Left lung (tissue), 4 donors: ENCODE measurements at regions not wholly inside any gene's neighbourhood (a gene's known extent, or its start where the extent isn't known, plus 50 kb on each side); places are given as distances from the start of the nearest gene placed in this dataset.

Experiments used
- ATAC-seq: fragments of 200-7000 bp; cut with Tn5 transposase; one replicate; pipeline ENCODE4 v1.9.1; 2020; ENCODE audit warnings: moderate library complexity
- DNase-seq, 4 donors: peaks; one replicate each; pipeline ENCODE4 v3.0.0-alpha.2; 2013 to 2020
- H3K27ac ChIP-seq, 2 donors: fragments of 200-600 bp; sonication (generic) in 1 of 2; one replicate each; pipeline versions ENCODE4 v1.5.0 to v1.8.0; 2020 to 2021
- H3K27me3 ChIP-seq, 2 donors: fragments of 200-600 bp; sonication (generic) in 1 of 2; one replicate each; pipeline versions ENCODE4 v1.5.0 to v1.8.0; 2020 to 2021
- H3K36me3 ChIP-seq, 2 donors: fragments of 200-600 bp; sonication (generic) in 1 of 2; one replicate each; pipeline versions ENCODE4 v1.5.0 to v1.8.0; 2020 to 2021
- H3K4me1 ChIP-seq, 2 donors: fragments of 200-600 bp; one replicate each; pipeline ENCODE4 v1.8.0; 2021
- H3K4me3 ChIP-seq, 2 donors: fragments of 200-600 bp; sonication (generic) in 1 of 2; one replicate each; pipeline versions ENCODE4 v1.5.0 to v1.8.0; 2020 to 2021; ENCODE audit warnings: mild to moderate bottlenecking in 1 of 2
- H3K9me3 ChIP-seq, 2 donors: fragments of 200-600 bp; sonication (generic) in 1 of 2; one replicate each; pipeline versions ENCODE4 v1.5.0 to v1.8.0; 2020 to 2021
- intact Hi-C, 2 donors: fragments of 100-400 bp; cut with DNase I; formaldehyde crosslinking; loops; one replicate each; pipeline versions ENCODE4 v1.11.2 to v1.14.2; 2022
- TF ChIP-seq, protein P1 (sequence below), 2 donors: fragments of 200-600 bp; sonication (generic) in 1 of 2; IDR thresholded peaks; one replicate each; pipeline versions ENCODE4 v1.5.0 to v1.8.0; 2021; ENCODE audit warnings: antibody characterized with exemption in 2 of 2
- donor health status: DM: no; HTN: yes; CAD: no.
- donor health status: DM: no; HTN: no; CAD: no.

DNA sequence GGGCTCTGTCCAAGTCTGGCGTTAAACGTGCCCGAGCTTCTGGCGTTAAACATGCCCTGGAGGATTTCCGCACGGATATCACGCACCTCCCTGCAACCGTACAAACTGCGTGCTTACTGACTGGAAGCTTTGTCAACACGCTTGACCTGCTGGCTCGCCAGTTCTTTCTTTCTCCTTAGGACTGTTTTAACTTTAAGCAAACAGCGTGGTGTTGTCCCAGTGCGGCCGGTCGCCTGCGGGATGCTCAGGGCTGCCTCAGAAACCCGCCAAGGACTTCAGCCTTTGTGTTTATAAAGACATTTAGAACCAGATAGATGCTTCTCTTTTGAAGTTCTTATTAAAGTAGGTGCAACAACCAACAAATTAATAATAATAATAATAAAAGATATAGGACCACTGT lies 946.0 kb downstream of the RAB28 start:
- TF ChIP-seq, protein P1, sequence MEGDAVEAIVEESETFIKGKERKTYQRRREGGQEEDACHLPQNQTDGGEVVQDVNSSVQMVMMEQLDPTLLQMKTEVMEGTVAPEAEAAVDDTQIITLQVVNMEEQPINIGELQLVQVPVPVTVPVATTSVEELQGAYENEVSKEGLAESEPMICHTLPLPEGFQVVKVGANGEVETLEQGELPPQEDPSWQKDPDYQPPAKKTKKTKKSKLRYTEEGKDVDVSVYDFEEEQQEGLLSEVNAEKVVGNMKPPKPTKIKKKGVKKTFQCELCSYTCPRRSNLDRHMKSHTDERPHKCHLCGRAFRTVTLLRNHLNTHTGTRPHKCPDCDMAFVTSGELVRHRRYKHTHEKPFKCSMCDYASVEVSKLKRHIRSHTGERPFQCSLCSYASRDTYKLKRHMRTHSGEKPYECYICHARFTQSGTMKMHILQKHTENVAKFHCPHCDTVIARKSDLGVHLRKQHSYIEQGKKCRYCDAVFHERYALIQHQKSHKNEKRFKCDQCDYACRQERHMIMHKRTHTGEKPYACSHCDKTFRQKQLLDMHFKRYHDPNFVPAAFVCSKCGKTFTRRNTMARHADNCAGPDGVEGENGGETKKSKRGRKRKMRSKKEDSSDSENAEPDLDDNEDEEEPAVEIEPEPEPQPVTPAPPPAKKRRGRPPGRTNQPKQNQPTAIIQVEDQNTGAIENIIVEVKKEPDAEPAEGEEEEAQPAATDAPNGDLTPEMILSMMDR (IDR thresholded peaks at IDR 0.05): no peak
- Histone ChIP-seq H3K4me3 (no peak overlapping the region), H3K27me3 (no peaks in the 10 kb centered on the region), H3K36me3 (no peaks in the 10 kb centered on the region), H3K27ac (no peak overlapping the region), H3K9me3 (peaks cover 0 to 5% of the 10 kb centered on the region in 2 donors), H3K4me1 (no peaks in the 10 kb centered on the region)
- intact Hi-C loops: no loop called here
- DNase-seq: peak in 1 of 4 donors; percentile 34
- no peak for ATAC-seq

DNA sequence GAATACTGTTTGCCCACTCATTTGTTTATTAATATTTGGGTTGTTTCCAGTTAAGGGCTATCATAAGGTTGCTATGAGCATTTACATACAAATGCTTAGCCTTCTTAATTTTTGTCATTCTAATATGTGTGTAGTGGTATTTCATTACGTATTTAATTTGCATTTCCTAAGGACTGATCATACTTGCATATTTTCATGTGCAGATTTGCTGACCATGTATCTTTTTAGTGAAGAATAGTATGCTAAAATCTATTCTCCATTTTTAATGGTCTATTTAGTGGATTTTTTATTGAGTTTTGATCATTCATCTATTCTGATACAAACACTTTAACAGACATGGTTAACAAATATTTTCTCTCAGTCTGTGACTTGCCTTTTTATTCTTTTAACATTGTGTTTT lies 949.5 kb downstream of the RAB28 start:
- ATAC-seq: no peak
- H3K9me3 ChIP-seq: no peaks in the 10 kb centered on the region
- intact Hi-C loops: no loop called here
- H3K27ac ChIP-seq: no peak overlapping the region
- H3K4me1 ChIP-seq: no peaks in the 10 kb centered on the region
- no peaks in the 10 kb centered on the region for H3K36me3 ChIP-seq
- no peak for DNase-seq
- TF ChIP-seq, protein P1 (IDR thresholded peaks at IDR 0.05): no peak
- no peak overlapping the region for H3K4me3 ChIP-seq
- no peaks in the 10 kb centered on the region for H3K27me3 ChIP-seq

DNA sequence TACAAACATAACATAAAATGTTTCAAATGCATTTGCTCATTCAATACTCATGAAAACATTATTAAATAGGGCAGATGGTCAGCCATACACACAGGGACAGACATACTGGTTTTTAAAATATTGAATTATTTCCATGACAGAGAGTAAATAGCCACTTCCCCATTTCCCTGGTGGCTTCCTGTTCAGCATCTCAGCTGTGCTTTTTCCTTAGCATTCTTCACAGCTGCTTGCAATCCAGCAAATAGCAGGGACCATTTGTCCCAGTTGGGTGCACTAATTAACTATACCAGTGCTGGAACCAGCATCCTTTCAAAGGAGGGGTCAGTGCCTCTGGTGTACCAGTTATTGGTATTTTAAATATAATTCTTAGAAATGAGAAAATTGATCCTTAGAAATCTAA lies 964.7 kb downstream of the RAB28 start:
- Histone ChIP-seq H3K4me1 (no peaks in the 10 kb centered on the region), H3K27ac (no peak overlapping the region), H3K36me3 (no peaks in the 10 kb centered on the region), H3K4me3 (no peak overlapping the region), H3K9me3 (peaks cover 0 to 17% of the 10 kb centered on the region in 2 donors), H3K27me3 (no peaks in the 10 kb centered on the region)
- DNase-seq: no peak
- ATAC-seq: no peak
- intact Hi-C loops: no loop called here
- TF ChIP-seq, protein P1 (IDR thresholded peaks at IDR 0.05): no peak

DNA sequence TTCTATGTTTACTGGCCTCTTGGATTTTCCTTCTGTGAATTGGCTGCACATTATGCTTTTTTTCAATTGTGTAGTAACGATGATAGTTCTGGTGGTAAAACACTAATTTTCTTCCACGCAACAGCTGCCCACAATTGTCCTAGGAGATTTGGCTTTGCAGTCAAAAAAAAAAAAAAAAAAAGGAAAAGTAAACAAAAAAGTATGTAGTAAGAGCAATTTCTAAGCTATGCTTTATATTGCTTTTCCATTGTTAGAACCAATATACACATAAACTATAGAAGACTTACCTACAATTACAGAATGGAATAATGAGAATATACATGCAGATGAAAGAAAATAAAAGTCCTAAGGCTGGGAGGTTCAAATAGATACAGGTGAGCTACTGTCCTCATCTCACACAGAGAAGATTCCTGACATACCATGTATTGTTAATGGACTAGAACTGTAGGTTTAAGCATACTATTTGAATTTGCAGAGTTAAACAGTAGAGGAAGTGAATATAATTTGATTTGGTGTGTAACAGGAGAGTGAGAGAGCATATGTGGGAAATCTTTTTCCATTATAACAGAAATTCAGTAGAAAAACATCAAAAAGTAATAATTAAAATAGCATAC lies 976.2 kb downstream of the RAB28 start:
- no peaks in the 10 kb centered on the region for H3K9me3 ChIP-seq
- intact Hi-C loops: no loop called here
- H3K4me1 ChIP-seq: no peaks in the 10 kb centered on the region
- DNase-seq: no peak
- no peaks in the 10 kb centered on the region for H3K27me3 ChIP-seq
- H3K36me3 ChIP-seq: no peaks in the 10 kb centered on the region
- TF ChIP-seq, protein P1 (IDR thresholded peaks at IDR 0.05): no peak
- no peak overlapping the region for H3K27ac ChIP-seq
- H3K4me3 ChIP-seq: no peak overlapping the region
- ATAC-seq: no peak

DNA sequence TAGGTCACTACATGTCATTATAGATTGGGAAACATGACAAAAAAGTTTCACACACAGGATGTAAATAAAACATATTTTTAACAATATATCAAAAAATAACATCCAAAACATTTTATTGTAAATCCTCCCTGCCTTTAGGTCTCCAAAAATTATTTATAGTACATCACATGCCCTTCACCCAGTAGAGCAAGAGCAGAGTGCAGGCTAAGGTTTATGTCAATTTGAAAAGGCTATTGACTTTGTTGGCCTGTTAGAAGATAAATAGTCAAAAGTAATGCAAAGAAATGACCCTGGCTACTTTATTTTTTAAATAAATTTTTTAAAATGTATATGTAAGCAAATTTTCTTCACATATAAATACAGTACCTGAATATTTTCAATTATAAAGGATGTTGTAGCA lies 983.7 kb downstream of the RAB28 start:
- no peaks in the 10 kb centered on the region for H3K4me1 ChIP-seq
- H3K36me3 ChIP-seq: no peaks in the 10 kb centered on the region
- TF ChIP-seq, protein P1 (IDR thresholded peaks at IDR 0.05): no peak
- DNase-seq (no peak), ATAC-seq (no peak)
- no peak overlapping the region for H3K27ac ChIP-seq
- no peak overlapping the region for H3K4me3 ChIP-seq
- peaks cover 0 to 5% of the 10 kb centered on the region in 2 donors for H3K9me3 ChIP-seq
- H3K27me3 ChIP-seq: no peaks in the 10 kb centered on the region
- intact Hi-C loops: no loop called here
